ENCODE measurements at regions not wholly inside any gene's neighbourhood (a gene's known extent, or its start where the extent isn't known, plus 50 kb on each side); places are given as distances from the start of the nearest gene placed in this dataset.
"Not testable (repeated sequence)": the region's sequence is repeated elsewhere in the genome, so short reads cannot be mapped to it uniquely, and the experiment has no call there.

GRCh38 chr14:98916036-98916435 lies 356.0 kb downstream of the BCL11B start:
- no peaks in the 10 kb centered on the region for H3K9me3 Mint-ChIP-seq (ENCODE audit: unreplicated experiment)
- Histone ChIP-seq H3K4me3 (ENCODE audit: low read depth, low read length) (no peak overlapping the region), H3K36me3 (ENCODE audit: control insufficient read depth, insufficient read depth, low read length) (no peaks in the 10 kb centered on the region), H3K9me3 (no peaks in the 10 kb centered on the region), H3K27me3 (replicated peaks; ENCODE audit: control insufficient read depth, insufficient read depth, low read length) (no peaks in the 10 kb centered on the region), H3K4me1 (no peaks in the 10 kb centered on the region)
- intact Hi-C loops (cut with micrococcal nuclease; ENCODE audit: unreplicated experiment), result no loop called here
- no peak overlapping the region for H3K4me3 Mint-ChIP-seq (ENCODE audit: unreplicated experiment)
- H3K36me3 Mint-ChIP-seq (ENCODE audit: insufficient read depth, unreplicated experiment), result no peaks in the 10 kb centered on the region
- BruUV-seq (replicated peaks), result no TSS peak
- TF ChIP-seq CTCF (IDR thresholded peaks at IDR 0.05; ENCODE audit: insufficient read depth in 1 of 2, low read depth in 1 of 2, low read length in 1 of 2, severe bottlenecking in 1 of 2, unreplicated experiment in 1 of 2), result no peak
- CTCF ChIA-PET, result no interaction called here
- peaks cover 17% of the 10 kb centered on the region for H3K27me3 Mint-ChIP-seq (ENCODE audit: insufficient read depth, unreplicated experiment)
- no peak for DNase-seq
- no peak overlapping the region for H3K27ac Mint-ChIP-seq (ENCODE audit: unreplicated experiment)
- POLR2A ChIA-PET, result no interaction called here
- no peaks in the 10 kb centered on the region for H3K4me1 Mint-ChIP-seq (ENCODE audit: low read depth, unreplicated experiment)

- CTCF ChIA-PET, result no interaction called here
Measured at GRCh38 chr14:98916476-98916875, 355.5 kb downstream of the BCL11B start.

GRCh38 chr14:98919434-98919833 lies 352.6 kb downstream of the BCL11B start:
- H3K27me3 ChIP-seq (replicated peaks; ENCODE audit: control insufficient read depth, insufficient read depth, low read length), result no peaks in the 10 kb centered on the region
- H3K27me3 Mint-ChIP-seq (ENCODE audit: insufficient read depth, unreplicated experiment), result peaks cover 12% of the 10 kb centered on the region
- intact Hi-C loops (cut with micrococcal nuclease; ENCODE audit: unreplicated experiment), result no loop called here

More at GRCh38 chr14:98916476-98916875, 355.5 kb downstream of the BCL11B start:
- Mint-ChIP-seq H3K27me3 (ENCODE audit: insufficient read depth, unreplicated experiment) (peaks cover 17% of the 10 kb centered on the region), H3K27ac (ENCODE audit: unreplicated experiment) (no peak overlapping the region), H3K4me1 (ENCODE audit: low read depth, unreplicated experiment) (no peaks in the 10 kb centered on the region), H3K36me3 (ENCODE audit: insufficient read depth, unreplicated experiment) (no peaks in the 10 kb centered on the region), H3K9me3 (ENCODE audit: unreplicated experiment) (peaks cover under 1% of the 10 kb centered on the region), H3K4me3 (ENCODE audit: unreplicated experiment) (no peak overlapping the region)
- Histone ChIP-seq H3K27me3 (replicated peaks; ENCODE audit: control insufficient read depth, insufficient read depth, low read length) (no peaks in the 10 kb centered on the region), H3K36me3 (ENCODE audit: control insufficient read depth, insufficient read depth, low read length) (no peaks in the 10 kb centered on the region), H3K9me3 (no peaks in the 10 kb centered on the region), H3K4me1 (no peaks in the 10 kb centered on the region), H3K4me3 (ENCODE audit: low read depth, low read length) (no peak overlapping the region)
- POLR2A ChIA-PET, result no interaction called here
- no TSS peak for BruUV-seq (replicated peaks)
- DNase-seq, result no peak
- no peak for TF ChIP-seq CTCF (IDR thresholded peaks at IDR 0.05; ENCODE audit: insufficient read depth in 1 of 2, low read depth in 1 of 2, low read length in 1 of 2, severe bottlenecking in 1 of 2, unreplicated experiment in 1 of 2)
- intact Hi-C loops (cut with micrococcal nuclease; ENCODE audit: unreplicated experiment), result no loop called here

GRCh38 chr14:98921306-98921705 lies 350.7 kb downstream of the BCL11B start:
- H3K9me3 ChIP-seq; H3K27me3 ChIP-seq (replicated peaks; ENCODE audit: control insufficient read depth, insufficient read depth, low read length); H3K4me1 Mint-ChIP-seq (ENCODE audit: low read depth, unreplicated experiment); H3K4me1 ChIP-seq; BruUV-seq (replicated peaks); H3K27ac Mint-ChIP-seq (ENCODE audit: unreplicated experiment); H3K36me3 ChIP-seq (ENCODE audit: control insufficient read depth, insufficient read depth, low read length); DNase-seq; intact Hi-C loops (cut with micrococcal nuclease; ENCODE audit: unreplicated experiment); POLR2A ChIA-PET; CTCF ChIA-PET; H3K4me3 ChIP-seq (ENCODE audit: low read depth, low read length); H3K4me3 Mint-ChIP-seq (ENCODE audit: unreplicated experiment); H3K36me3 Mint-ChIP-seq (ENCODE audit: insufficient read depth, unreplicated experiment): not testable (repeated sequence)
- peaks cover 12% of the 10 kb centered on the region for H3K27me3 Mint-ChIP-seq (ENCODE audit: insufficient read depth, unreplicated experiment)
- H3K9me3 Mint-ChIP-seq (ENCODE audit: unreplicated experiment), result peaks cover 19% of the 10 kb centered on the region

More at GRCh38 chr14:98919434-98919833, 352.6 kb downstream of the BCL11B start:
- Mint-ChIP-seq H3K27ac (ENCODE audit: unreplicated experiment) (no peak overlapping the region), H3K9me3 (ENCODE audit: unreplicated experiment) (peaks cover 19% of the 10 kb centered on the region), H3K4me3 (ENCODE audit: unreplicated experiment) (no peak overlapping the region), H3K36me3 (ENCODE audit: insufficient read depth, unreplicated experiment) (no peaks in the 10 kb centered on the region), H3K4me1 (ENCODE audit: low read depth, unreplicated experiment) (no peaks in the 10 kb centered on the region)
- Histone ChIP-seq H3K4me3 (ENCODE audit: low read depth, low read length) (no peak overlapping the region), H3K9me3 (peaks cover 4% of the 10 kb centered on the region; the same call in 1 of the 2 replicates), H3K4me1 (no peaks in the 10 kb centered on the region), H3K36me3 (ENCODE audit: control insufficient read depth, insufficient read depth, low read length) (no peaks in the 10 kb centered on the region)
- ChIA-PET CTCF (no interaction called here), POLR2A (no interaction called here)
- TF ChIP-seq CTCF (IDR thresholded peaks at IDR 0.05; ENCODE audit: insufficient read depth in 1 of 2, low read depth in 1 of 2, low read length in 1 of 2, severe bottlenecking in 1 of 2, unreplicated experiment in 1 of 2), result no peak
- no TSS peak for BruUV-seq (replicated peaks)
- no peak for DNase-seq

All from Caco-2 (cell line).